T-cell (primary cell): ENCODE measurements at regions not wholly inside any gene's neighbourhood (a gene's known extent, or its start where the extent isn't known, plus 50 kb on each side); places are given as distances from the start of the nearest gene placed in this dataset.

Experiments
- ATAC-seq, 4 experiments: fragments of 200-7000 bp in 3 of 4; fragments of 150-1000 bp in 1 of 4; cut with Tn5 transposase; replicated peaks in 1 of 4; 1 replicate in 3 of 4; 2 replicates in 1 of 4; pipeline ENCODE4 v1.10.0; 2021; ENCODE audit warnings: moderate library complexity in 3 of 4, mild to moderate bottlenecking in 2 of 4, moderate number of reproducible peaks in 1 of 4
- CTCF ChIA-PET, 2 donors: fragments of 300-600 bp; sonication (Branson Sonifier 250); formaldehyde crosslinking; loops; one replicate each; lab custom pipeline; 2022; ENCODE audit warnings: antibody characterized with exemption in 2 of 2; lab: Charles Lee
- POLR2A ChIA-PET, 2 donors: fragments of 300-600 bp; sonication (Branson Sonifier 250); formaldehyde crosslinking; loops; one replicate each; lab custom pipeline; 2022; ENCODE audit warnings: antibody characterized with exemption in 2 of 2; lab: Charles Lee
- DNase-seq, 35 experiments: peaks; one replicate each; pipeline versions ENCODE4 v3.0.0 to v3.0.0-alpha.2; 2013 to 2023
- H3K27ac ChIP-seq: one replicate; pipeline ENCODE4 v1.5.1; 2013; ENCODE audit warnings: low read length
- H3K27me3 ChIP-seq, 2 experiments: replicated peaks in 1 of 2; 1 replicate in 1 of 2; 2 replicates in 1 of 2; pipeline versions ENCODE4 v1.6.1 to v1.7.0; 2013; ENCODE audit warnings: low read length in 1 of 2, mixed read lengths in 1 of 2; ENCODE audit not compliant: control insufficient read depth in 2 of 2, insufficient read depth in 2 of 2; ENCODE audit errors: extremely low read depth in 1 of 2
- H3K36me3 ChIP-seq, 2 donors: 1 replicate in 1 of 2; 2 replicates in 1 of 2; pipeline versions ENCODE4 v1.6.1 to v1.7.0; 2013; ENCODE audit warnings: low read length in 1 of 2; ENCODE audit not compliant: control insufficient read depth in 2 of 2, insufficient read depth in 1 of 2; ENCODE audit errors: extremely low read depth in 1 of 2
- H3K4me1 ChIP-seq, 2 experiments: 1 replicate in 1 of 2; 2 replicates in 1 of 2; pipeline versions ENCODE4 v1.6.1 to v1.7.0; 2013; ENCODE audit warnings: low read length in 2 of 2, mixed read lengths in 1 of 2; ENCODE audit not compliant: insufficient read depth in 2 of 2, control insufficient read depth in 1 of 2; ENCODE audit errors: extremely low read depth in 1 of 2
- H3K4me3 ChIP-seq, 2 donors: 1 replicate in 1 of 2; 2 replicates in 1 of 2; pipeline versions ENCODE4 v1.5.1 to v1.7.0; 2013; ENCODE audit warnings: mild to moderate bottlenecking in 2 of 2, low read length in 1 of 2, moderate library complexity in 1 of 2; ENCODE audit not compliant: control insufficient read depth in 1 of 2; ENCODE audit errors: extremely low read depth in 1 of 2
- H3K9me3 ChIP-seq: 2 replicates; pipeline ENCODE4 v1.7.0; 2013
- H3K27ac Mint-ChIP-seq, 2 donors: one replicate each; pipeline ENCODE4 v1.8.0; 2020 to 2021; ENCODE audit warnings: mild to moderate bottlenecking in 2 of 2, mixed read lengths in 2 of 2
- H3K27me3 Mint-ChIP-seq, 2 donors: one replicate each; pipeline ENCODE4 v1.8.0; 2021 to 2022; ENCODE audit warnings: mixed read lengths in 2 of 2
- H3K36me3 Mint-ChIP-seq: one replicate; pipeline ENCODE4 v1.8.0; 2021; ENCODE audit warnings: mixed read lengths
- H3K4me1 Mint-ChIP-seq, 3 donors: one replicate each; pipeline ENCODE4 v1.8.0; 2020 to 2022; ENCODE audit warnings: mixed read lengths in 3 of 3, mild to moderate bottlenecking in 1 of 3
- H3K4me3 Mint-ChIP-seq, 3 donors: one replicate each; pipeline ENCODE4 v1.8.0; 2020 to 2022; ENCODE audit warnings: mild to moderate bottlenecking in 3 of 3, mixed read lengths in 3 of 3, moderate library complexity in 3 of 3
- H3K9me3 Mint-ChIP-seq, 3 donors: one replicate each; pipeline ENCODE4 v1.8.0; 2020 to 2022; ENCODE audit warnings: mixed read lengths in 3 of 3
- whole genome bisulfite sequencing: methylation state at CpG from one replicate; pipeline ENCODE4 v1.1.5; 2013; ENCODE audit warnings: missing lambda C conversion rate; ENCODE audit not compliant: insufficient coverage; 5-methylcytosine and 5-hydroxymethylcytosine counted together

GRCh38 chr20:51318058-51318949 is 224.2 kb downstream of the NFATC2 start:
- ChIA-PET POLR2A (interaction anchor here in 1 of 2 donors (0.6 kb wide), 1 partner anchor 175 kb away, joined by 4 read pairs; no protein-coding TSS in a partner anchor), CTCF (interaction anchor here (0.7 to 1.5 kb wide), 3 partner anchors 280 to 1322 kb away, joined by 3 to 6 read pairs (median 3); no protein-coding TSS in a partner anchor)
- Histone ChIP-seq H3K9me3 (no peaks in the 10 kb centered on the region), H3K4me3 (no peak overlapping the region), H3K27ac (no peak overlapping the region), H3K36me3 (no peaks in the 10 kb centered on the region), H3K4me1 (peaks cover 0 to 5% of the 10 kb centered on the region in 2 experiments), H3K27me3 (peaks cover 0 to 26% of the 10 kb centered on the region in 2 experiments)
- Mint-ChIP-seq H3K9me3 (peaks cover 0 to 4% (median 3%) of the 10 kb centered on the region in 3 donors), H3K4me1 (peaks cover 0 to 2% (median 0%) of the 10 kb centered on the region in 3 donors), H3K27me3 (peaks cover 6 to 12% of the 10 kb centered on the region in 2 donors), H3K4me3 (peak overlapping the region; percentile 24 to 47 (median 41)), H3K36me3 (no peaks in the 10 kb centered on the region), H3K27ac (peak overlapping the region in 1 of 2 donors; percentile 52)
- peak in 2 of 4 experiments; percentile 36 to 66 for ATAC-seq
- 70% methylated on average over 27 of the region's 27 CpGs for WGBS
- DNase-seq: peak in 34 of 35 experiments; percentile 1 to 60 (median 32)

DNA sequence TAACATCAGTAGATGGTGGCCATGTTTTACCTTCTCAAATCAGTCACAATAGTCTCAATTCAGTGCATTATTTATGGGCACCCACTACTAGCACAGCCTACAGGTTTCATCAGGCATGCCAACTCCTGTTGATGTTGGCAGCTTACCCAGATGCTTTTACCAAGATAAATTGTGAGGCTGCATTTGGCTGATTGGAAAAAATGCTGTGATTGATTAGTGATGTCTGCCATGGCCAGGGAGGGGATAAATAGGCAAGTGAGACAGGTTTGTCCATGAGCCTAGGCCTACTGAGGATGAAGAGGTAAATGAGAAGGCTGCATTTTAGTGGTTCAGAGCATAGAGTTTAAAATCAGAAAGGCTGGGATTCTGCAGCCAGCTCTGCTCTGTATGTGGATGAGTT is 227.1 kb downstream of the NFATC2 start:
- peaks cover 0 to 4% (median 3%) of the 10 kb centered on the region in 3 donors for H3K9me3 Mint-ChIP-seq
- POLR2A ChIA-PET: no interaction called here
- peaks cover 0 to 28% of the 10 kb centered on the region in 2 experiments for H3K27me3 ChIP-seq

GRCh38 chr20:51313358-51313827 is 229.1 kb downstream of the NFATC2 start:
- Mint-ChIP-seq H3K9me3 (peaks cover 0 to 4% (median 3%) of the 10 kb centered on the region in 3 donors), H3K36me3 (no peaks in the 10 kb centered on the region), H3K4me1 (peaks cover 0 to 2% (median 0%) of the 10 kb centered on the region in 3 donors), H3K4me3 (no peak overlapping the region), H3K27ac (no peak overlapping the region), H3K27me3 (peaks cover 13 to 26% of the 10 kb centered on the region in 2 donors)
- Histone ChIP-seq H3K4me1 (peaks cover 0 to 5% of the 10 kb centered on the region in 2 experiments), H3K4me3 (no peak overlapping the region), H3K9me3 (no peaks in the 10 kb centered on the region), H3K27ac (no peak overlapping the region), H3K27me3 (peaks cover 0 to 25% of the 10 kb centered on the region in 2 experiments), H3K36me3 (no peaks in the 10 kb centered on the region)
- no CpG with 5 or more reads among the region's 5 CpGs for WGBS
- DNase-seq (no peak), ATAC-seq (no peak)
- POLR2A ChIA-PET: no interaction called here
- CTCF ChIA-PET: interaction anchor here in 1 of 2 donors (1.4 kb wide), 1 partner anchor 13 kb away, joined by 4 read pairs; no protein-coding TSS in a partner anchor

More for the DNA sequence above, 227.1 kb downstream of the NFATC2 start:
- no peak overlapping the region for H3K4me3 ChIP-seq
- Mint-ChIP-seq H3K4me1 (peaks cover 0 to 2% (median 0%) of the 10 kb centered on the region in 3 donors), H3K4me3 (no peak overlapping the region), H3K27me3 (peaks cover 9 to 13% of the 10 kb centered on the region in 2 donors), H3K27ac (no peak overlapping the region), H3K36me3 (no peaks in the 10 kb centered on the region)
- ATAC-seq: no peak
- no peak overlapping the region for H3K27ac ChIP-seq
- no peaks in the 10 kb centered on the region for H3K9me3 ChIP-seq
- peaks cover 0 to 5% of the 10 kb centered on the region in 2 experiments for H3K4me1 ChIP-seq
- CTCF ChIA-PET: no interaction called here
- no peak for DNase-seq
- no peaks in the 10 kb centered on the region for H3K36me3 ChIP-seq

DNA sequence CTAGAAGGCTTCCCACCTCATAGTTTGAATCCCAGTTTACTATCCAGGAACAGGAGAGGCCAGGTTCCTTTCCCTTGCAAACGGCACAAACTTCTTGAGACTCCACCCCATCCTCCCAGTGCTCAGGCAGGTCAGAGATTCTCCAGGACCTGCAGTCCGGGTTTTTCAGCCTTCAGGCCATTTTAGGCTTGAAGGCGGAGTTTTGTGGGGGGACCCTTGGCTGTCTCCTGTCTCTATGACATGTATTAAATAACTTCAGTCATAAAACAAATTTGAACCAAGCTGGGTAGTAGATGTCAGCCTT is 230.1 kb downstream of the NFATC2 start:
- Mint-ChIP-seq H3K9me3 (peaks cover 0 to 4% (median 3%) of the 10 kb centered on the region in 3 donors), H3K27ac (no peak overlapping the region), H3K36me3 (no peaks in the 10 kb centered on the region), H3K4me1 (no peaks in the 10 kb centered on the region), H3K27me3 (peaks cover 10 to 26% of the 10 kb centered on the region in 2 donors), H3K4me3 (no peak overlapping the region)
- no peaks in the 10 kb centered on the region for H3K4me1 ChIP-seq
- ATAC-seq: no peak
- H3K27me3 ChIP-seq: peaks cover 0 to 20% of the 10 kb centered on the region in 2 experiments
- H3K4me3 ChIP-seq: no peak overlapping the region
- no peak overlapping the region for H3K27ac ChIP-seq
- H3K36me3 ChIP-seq: no peaks in the 10 kb centered on the region
- WGBS: no CpG with 5 or more reads among the region's 3 CpGs
- H3K9me3 ChIP-seq: no peaks in the 10 kb centered on the region
- CTCF ChIA-PET: no interaction called here
- DNase-seq: no peak
- POLR2A ChIA-PET: no interaction called here

DNA sequence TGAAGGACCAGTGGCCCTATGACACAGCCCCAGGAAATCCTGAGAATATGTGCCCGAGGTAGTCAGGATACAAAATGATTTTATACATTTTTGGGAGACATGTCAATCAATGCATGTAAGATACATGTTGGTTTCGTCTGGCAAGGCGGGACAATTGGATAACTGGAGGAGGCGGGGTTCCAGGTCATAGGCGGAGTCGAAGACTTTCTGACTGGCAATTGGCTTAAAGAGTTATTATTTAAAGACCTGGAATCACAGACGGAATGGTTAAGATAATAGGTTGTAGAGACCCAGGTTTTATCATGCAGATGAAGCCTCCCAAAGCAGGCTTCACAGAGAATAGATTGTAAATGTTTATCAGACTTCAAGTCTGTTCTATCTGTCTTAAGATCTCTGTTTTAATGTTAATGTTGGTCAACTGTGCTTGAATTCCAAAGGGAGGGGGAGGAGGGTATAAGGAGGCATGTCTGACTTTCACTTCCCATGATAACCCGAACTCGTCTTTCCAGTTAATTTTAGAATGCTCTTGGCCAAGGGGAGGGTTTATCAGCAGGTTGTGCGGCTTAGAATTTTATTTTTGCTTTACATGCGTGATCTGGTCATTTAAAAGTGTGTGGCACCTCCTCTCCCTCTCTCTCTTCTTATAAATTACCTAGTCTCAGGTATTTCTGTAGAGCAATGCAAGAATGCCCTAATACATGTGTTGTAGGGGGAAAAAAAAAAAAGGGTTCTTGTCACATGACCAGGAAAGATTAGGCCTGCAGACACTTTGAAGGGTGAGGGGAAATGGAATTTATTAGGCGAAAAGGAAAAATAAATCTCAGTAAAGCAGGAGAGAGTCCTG is 230.7 kb downstream of the NFATC2 start:
- Mint-ChIP-seq H3K4me3 (no peak overlapping the region), H3K4me1 (peaks cover 0 to 2% (median 1%) of the 10 kb centered on the region in 3 donors), H3K9me3 (peaks cover 0 to 4% (median 3%) of the 10 kb centered on the region in 3 donors), H3K36me3 (no peaks in the 10 kb centered on the region), H3K27ac (no peak overlapping the region), H3K27me3 (peaks cover 12 to 23% of the 10 kb centered on the region in 2 donors)
- WGBS: 82% methylated on average over 7 of the region's 12 CpGs
- no peaks in the 10 kb centered on the region for H3K9me3 ChIP-seq
- ChIA-PET POLR2A (no interaction called here), CTCF (interaction anchor here in 1 of 2 donors (0.6 kb wide), 1 partner anchor 375 kb away, joined by 6 read pairs; no protein-coding TSS in a partner anchor)
- no peak overlapping the region for H3K27ac ChIP-seq
- peaks cover 0 to 23% of the 10 kb centered on the region in 2 experiments for H3K27me3 ChIP-seq
- H3K4me3 ChIP-seq: no peak overlapping the region
- H3K36me3 ChIP-seq: no peaks in the 10 kb centered on the region
- no peak for ATAC-seq
- DNase-seq: no peak
- peaks cover 0 to 2% of the 10 kb centered on the region in 2 experiments for H3K4me1 ChIP-seq

DNA sequence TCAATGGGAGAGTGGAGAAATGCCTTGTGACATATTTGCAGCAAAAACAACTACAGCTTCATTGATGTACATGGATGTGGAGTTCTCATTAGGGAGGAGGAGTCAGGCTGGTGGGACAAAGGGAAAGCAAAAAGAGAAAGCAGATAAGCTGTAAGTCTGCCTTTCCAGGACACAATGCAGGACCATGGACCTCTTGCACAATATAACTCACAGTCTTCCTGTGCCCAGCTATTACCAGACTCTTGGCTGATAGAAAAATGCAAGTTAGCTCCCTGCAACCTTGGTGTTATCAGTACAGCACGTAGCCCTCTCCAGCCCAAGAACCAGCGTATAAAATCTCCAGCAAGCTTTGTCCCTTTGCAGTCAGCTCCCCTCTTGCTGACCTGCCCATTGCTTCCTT is 232.3 kb downstream of the NFATC2 start:
- DNase-seq (no peak), ATAC-seq (no peak)
- Histone ChIP-seq H3K4me3 (no peak overlapping the region), H3K36me3 (no peaks in the 10 kb centered on the region), H3K27me3 (peaks cover 0 to 29% of the 10 kb centered on the region in 2 experiments), H3K9me3 (no peaks in the 10 kb centered on the region), H3K27ac (no peak overlapping the region), H3K4me1 (peaks cover 0 to 6% of the 10 kb centered on the region in 2 experiments)
- Mint-ChIP-seq H3K4me3 (no peak overlapping the region), H3K27ac (no peak overlapping the region), H3K27me3 (peaks cover 16 to 24% of the 10 kb centered on the region in 2 donors), H3K36me3 (no peaks in the 10 kb centered on the region), H3K9me3 (no peaks in the 10 kb centered on the region), H3K4me1 (peaks cover 0 to 4% (median 2%) of the 10 kb centered on the region in 3 donors)
- CTCF ChIA-PET: interaction anchor here (0.5 to 5.0 kb wide), 4 partner anchors 16 to 572 kb away, joined by 3 to 25 read pairs (median 6); no protein-coding TSS in a partner anchor
- POLR2A ChIA-PET: no interaction called here
- WGBS: 77% methylated on average over 2 of the region's 2 CpGs
